Left colon (tissue), 2 donors: ENCODE measurements at regions not wholly inside any gene's neighbourhood (a gene's known extent, or its start where the extent isn't known, plus 50 kb on each side); places are given as distances from the start of the nearest gene placed in this dataset.
"Not testable (repeated sequence)": the region's sequence is repeated elsewhere in the genome, so short reads cannot be mapped to it uniquely, and the experiment has no call there.

Source experiments
- ATAC-seq: fragments of 200-7000 bp; cut with Tn5 transposase; one replicate; pipeline ENCODE4 v1.9.1; 2020; ENCODE audit warnings: mild to moderate bottlenecking, moderate library complexity
- DNase-seq, 2 donors: peaks; one replicate each; pipeline ENCODE4 v3.0.0-alpha.2; 2020
- intact Hi-C, 2 donors: fragments of 100-400 bp; cut with DNase I in 1 of 2; cut with micrococcal nuclease in 1 of 2; formaldehyde crosslinking; loops; one replicate each; pipeline versions ENCODE4 v1.11.2 to v1.14.0; 2022; cut with DNase I, micrococcal nuclease
- donor health status: DM: no; HTN: no; CAD: no.
- donor health status: DM: yes; HTN: yes; CAD: no.

DNA sequence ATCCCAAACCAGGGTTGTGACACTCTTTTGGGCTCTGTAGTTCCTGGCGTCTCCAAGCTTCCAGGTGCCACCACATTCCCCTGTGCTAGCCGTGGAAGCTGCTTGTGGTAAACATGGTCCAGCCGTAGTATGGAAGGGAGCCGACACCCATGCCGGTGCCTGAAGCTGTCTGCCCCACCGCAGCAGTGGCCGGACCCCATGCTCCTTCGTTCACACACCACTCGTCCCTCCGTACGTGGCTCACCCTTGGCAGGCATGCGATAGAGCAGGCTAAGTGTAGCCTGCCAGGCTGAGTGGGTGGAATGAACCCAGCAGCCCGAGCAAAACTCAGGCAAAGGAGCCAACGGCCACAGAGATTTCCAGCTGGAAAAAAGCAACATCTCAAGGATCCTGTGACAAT lies 2030.4 kb downstream of the EFNA5 start:
- intact Hi-C loops, result no loop called here
- no peak for DNase-seq
- ATAC-seq, result no peak

DNA sequence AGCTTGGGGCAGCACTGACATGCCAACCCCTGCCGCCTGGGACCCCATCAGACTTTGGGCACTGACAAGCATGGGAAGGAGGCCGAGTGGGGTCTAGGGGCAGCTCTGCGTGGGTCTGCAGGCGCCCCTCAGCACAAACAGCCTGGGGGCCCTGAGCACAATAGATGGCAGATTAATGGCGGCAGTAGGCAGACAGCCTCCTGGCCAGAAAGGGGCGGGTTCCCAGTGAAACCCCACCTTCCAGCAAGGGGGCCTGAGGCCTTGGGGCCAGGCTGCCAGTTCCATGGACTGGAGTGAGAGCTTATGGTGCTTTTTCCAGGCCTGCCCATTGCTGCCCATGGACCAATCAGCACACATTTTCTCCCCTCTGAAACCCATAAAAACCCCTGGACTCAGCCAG lies 2031.2 kb downstream of the EFNA5 start:
- no peak for ATAC-seq
- intact Hi-C loops, result no loop called here
- no peak for DNase-seq

DNA sequence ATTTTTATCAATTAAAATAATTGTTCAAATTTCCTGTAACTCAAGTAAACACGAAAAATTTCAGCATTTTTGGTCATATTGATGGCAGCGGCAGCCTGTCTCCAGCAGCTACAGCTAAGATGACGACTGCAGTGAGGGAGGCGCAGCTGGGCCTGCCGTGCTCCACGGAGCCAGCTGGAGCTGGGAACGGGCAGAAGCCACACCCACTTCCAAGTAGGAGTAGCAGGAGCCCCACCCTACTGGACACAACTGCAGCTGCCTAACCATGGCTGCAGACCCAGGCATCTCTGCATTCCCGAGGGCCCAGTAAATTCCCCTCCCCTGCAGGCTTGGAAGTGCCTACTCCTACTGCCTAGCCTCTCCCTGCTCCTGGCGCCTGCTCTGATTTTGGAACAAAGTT lies 2031.7 kb downstream of the EFNA5 start:
- DNase-seq, result no peak
- intact Hi-C loops, result no loop called here
- ATAC-seq, result no peak

DNA sequence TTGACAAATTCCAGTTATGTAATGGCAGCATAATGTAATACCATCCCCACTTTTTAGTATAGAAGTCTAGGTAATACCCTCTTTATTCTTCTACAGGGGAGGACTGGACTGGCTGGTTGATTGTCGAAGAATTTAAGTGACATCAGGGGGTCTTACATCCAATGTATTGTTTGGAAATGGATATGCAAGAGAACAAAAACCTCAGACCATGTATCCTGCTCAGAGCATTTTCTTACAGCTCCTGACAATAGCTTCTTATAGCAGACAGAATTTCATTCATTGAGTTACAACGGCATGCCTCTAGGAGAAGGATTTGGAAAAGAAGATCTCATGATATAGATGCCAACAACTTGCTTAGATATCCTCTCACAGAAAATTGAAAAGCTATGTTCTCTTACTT lies 2032.3 kb downstream of the EFNA5 start:
- ATAC-seq (no peak), DNase-seq (no peak)
- intact Hi-C loops, result no loop called here

DNA sequence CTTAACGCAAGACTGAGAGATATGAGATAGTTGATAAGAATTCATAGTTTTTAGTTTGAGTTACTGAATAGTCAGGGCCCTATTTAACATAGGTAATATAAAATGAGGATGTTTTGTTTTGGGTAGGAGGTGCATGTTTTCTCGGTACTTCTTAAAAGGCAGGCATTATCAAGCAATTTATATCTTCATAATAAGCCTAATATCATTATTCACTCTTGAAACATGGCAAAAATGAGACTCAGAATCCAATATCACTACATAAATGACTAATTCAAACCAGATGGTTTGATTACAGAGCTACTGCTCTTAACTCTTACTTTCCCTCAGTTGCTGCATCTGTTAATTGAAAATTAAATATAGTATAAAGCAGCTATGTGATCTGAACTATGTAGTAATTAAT lies 2038.7 kb downstream of the EFNA5 start:
- intact Hi-C loops, result no loop called here
- ATAC-seq, result no peak
- DNase-seq, result no peak

DNA sequence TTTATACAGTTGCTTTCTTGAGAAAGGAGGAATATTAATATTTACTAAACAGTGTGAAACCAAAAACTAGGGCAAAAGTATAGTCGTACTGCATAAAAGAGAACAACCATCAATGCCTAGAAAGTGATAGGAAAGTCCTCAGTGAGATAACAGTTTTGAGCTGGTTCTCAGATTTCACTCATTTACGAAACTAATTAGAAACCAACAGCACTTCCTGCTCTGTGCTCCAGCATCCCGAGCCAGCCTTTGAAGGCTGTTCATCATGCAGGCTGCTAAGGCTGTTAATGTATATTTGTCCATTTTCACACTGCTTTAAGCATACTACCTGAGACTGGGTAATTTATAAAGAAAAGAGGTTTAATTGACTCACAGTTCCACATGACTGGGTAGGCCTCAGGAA lies 2039.9 kb downstream of the EFNA5 start:
- no peak for ATAC-seq

DNA sequence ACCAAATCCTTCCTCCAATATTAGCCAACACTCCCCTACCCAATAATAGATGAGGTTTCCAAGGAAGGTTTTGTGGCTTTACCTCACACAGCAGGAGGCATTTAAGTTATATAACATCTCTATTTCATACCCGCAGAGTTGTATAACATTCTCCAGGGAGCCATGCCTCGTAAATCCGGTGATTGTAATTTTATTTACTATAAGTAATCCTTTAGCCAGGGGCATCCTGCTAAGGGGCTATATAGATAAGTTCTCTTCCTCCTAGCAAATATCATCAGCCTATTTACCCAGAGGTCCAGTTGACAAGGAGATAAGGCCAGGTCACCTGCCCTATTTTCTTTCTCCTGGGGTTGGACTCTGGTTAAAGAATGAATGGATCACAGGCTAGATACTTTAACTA lies 2051.0 kb downstream of the EFNA5 start:
- intact Hi-C loops, result no loop called here
- peak; percentile 66 for ATAC-seq
- DNase-seq, result no peak

More for the DNA sequence above, 2039.9 kb downstream of the EFNA5 start:
- DNase-seq, result no peak
- intact Hi-C loops, result no loop called here

DNA sequence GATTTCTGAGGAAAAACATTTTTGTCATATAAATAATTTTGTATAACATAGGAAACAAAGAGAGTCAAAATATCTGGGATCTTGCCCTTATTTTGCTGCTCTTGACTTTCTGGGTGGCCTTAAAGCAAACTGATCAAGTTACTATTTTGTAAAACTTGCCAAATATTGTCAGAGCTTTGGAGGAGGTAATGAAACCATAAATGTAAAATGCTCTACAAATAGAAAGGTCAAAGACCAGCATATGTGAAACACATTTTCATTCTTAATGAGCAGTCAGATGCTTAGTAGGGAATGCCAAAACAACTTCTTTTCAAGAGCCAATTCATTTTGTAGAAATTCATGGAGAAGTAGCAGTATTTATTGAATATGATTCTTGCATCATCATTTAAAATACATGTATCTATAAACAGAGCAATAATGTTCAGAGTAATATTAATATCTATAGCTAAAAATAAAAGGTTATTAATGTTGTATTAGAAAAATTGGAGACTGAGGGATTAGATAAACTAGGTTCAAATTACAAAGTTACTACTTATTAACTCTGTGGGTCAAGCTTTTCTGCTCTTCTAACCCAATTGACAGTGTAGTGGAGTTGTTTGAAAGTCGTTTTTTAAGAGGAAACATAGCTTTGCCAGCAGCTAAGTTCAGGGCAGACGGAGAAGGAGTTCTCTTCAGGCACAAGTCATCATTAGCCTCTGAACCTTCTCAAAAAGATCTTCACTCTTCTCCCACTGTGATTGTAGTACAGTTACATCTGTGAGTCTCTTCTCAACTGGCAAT lies 2053.1 kb downstream of the EFNA5 start:
- intact Hi-C loops, result no loop called here
- DNase-seq (no peak), ATAC-seq (no peak)

DNA sequence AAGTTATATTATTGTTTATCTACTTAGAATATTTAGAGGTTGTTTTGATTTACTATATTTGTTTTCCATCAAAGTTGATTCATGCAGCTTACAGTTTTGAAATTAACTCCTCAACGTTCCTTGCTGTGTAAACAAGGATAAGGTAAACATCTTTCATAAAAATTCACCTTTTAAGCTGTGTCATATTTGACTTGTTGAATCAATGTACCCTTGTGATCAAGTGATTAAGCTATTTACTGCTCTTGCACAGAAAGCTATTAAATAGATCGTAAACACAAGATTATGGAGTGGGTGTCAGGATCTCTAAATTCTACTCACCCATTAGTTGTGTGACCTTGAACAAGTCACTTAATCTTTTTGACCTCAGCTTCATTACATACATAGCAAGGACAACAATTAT lies 2054.0 kb upstream of the NUDT12 start:
- DNase-seq (no peak), ATAC-seq (no peak)
- intact Hi-C loops, result no loop called here

DNA sequence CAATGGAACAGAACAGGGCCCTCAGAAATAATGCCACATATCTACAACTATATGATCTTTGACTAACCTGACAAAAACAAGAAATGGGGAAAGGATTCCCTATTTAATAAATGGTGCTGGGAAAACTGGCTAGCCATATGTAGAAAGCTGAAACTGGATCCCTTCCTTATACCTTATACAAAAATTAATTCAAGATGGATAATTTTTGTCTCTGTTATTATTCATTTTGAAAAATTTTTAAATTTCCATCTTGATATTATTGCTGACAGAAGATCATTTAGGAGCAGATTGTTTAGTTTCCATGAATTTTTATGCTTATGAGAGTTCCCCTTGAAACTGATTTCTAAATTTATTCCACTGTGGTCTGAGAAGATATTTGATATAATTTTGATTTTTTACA lies 2039.8 kb upstream of the NUDT12 start:
- DNase-seq, ATAC-seq, intact Hi-C loops: not testable (repeated sequence)

DNA sequence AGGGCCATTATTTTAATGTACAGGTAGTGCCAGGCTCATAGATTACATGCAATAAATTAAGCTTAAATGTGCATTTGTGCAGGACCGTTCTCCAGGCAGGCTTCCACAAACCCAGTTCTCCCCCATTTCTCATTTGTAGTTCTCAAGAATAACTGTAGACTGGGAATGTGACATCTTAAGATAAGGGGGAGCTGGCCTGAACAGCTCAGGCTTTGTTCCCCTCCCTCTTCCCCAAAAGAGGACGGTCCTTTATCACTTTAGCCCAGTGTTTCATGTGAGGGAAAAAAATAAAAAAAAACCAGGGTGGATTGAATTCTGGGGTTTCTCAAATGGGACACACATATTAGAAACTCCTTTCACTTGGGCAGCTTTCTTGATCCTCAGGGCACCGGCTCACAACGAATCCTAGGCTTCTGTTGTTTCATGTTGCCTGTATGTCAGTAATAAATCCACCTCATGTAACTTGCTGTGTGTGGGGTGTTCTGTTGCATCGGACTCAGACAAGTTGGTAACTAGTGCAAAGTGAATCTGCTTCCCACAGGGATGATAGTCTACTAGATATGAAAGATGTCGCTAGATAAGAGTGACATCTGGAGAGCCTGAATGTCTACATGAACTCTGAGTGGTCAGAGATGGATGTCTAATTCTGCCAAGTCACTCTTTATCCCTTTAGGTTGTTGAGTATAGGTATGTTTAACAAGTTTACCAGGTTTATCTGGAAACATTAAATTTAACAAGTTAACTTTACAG lies 2030.6 kb upstream of the NUDT12 start:
- intact Hi-C loops, result no loop called here
- DNase-seq, result no peak
- ATAC-seq, result no peak

DNA sequence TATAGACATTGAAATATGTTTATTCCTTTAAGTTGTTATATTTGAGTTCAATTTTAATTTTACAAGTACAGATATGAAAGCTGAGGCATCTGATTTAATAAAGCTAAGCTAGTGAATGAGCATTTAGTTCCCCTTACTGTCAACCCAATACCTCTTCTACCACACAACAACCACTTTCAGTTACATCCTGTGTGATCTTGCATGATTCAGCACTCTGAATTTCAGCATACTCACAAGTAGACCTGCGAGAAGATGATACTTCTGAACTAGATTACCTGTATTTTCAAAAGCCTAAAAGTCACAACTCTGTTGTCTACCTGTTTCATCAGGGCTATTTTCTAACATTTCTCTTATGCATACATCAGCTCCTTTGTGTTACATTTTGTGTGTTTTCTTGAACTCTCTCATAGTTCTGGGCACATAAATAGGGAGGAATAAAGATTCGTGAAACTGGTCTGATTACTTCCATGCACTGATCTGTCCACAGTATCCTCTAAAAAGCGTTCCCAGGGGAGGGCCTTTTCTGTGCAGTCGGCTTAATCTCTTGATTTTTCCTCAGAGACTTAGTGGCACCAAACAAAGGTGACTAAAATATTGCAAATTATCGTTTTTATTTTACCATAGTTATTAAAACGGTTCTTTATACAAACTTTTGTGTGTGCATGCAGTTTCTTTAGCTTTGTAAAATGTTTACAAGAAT lies 2025.5 kb upstream of the NUDT12 start:
- intact Hi-C loops, result no loop called here
- no peak for ATAC-seq
- DNase-seq, result no peak

DNA sequence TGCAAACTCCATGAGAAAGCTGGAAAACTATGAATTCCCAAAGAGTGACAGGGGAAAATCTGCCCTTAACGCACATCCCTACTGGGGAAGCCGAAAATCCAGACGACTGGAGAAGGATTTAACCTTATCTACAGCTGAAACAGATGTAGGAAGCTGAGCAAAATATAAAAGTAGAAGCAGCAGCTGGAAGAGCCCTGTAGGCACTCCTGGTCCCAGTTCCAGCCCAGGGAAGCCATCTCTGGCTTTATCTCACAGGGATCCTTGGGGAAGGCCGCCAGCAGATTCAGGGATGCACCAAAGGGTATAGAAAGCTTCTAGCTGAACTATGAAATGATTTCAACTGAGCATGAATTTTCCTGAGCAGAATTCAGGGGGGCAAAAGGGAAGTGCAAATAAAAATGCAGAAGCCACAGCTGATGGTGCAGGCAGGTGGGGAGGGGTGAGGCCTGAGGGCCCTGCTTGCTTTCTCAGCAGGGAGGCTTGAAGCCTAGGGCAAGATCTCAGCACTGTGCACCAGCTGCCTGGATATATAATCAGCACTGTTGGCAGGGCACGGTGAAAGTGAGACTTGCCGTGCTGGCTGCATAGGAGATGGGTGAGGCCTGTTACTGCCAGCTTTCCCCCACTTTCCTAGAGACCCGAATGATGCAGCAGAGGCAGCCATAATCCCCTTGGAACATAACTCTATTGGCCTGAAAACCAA lies 2019.5 kb upstream of the NUDT12 start:
- intact Hi-C loops, result no loop called here
- no peak for ATAC-seq

DNA sequence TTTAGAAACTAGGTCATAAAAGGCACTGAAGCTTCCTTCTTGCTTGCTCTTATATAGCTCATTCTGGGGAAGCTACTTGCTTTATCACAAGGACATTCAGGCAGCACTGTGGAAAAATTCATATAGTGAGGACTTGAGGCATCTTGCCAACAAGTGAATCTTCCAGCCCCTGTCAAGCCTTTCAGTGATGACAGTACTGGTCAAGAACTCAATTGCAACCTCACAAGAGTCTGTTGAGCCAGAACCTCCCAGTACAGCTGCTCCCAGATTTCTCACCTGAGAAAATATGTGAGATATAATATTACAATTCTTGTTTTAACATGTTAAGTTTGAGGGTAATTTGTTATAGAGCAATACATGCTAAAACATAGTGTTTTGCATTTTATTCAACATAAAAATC lies 2011.0 kb upstream of the NUDT12 start:
- intact Hi-C loops, result no loop called here
- DNase-seq (no peak), ATAC-seq (no peak)

More for the DNA sequence above, 2019.5 kb upstream of the NUDT12 start:
- DNase-seq, result no peak

DNA sequence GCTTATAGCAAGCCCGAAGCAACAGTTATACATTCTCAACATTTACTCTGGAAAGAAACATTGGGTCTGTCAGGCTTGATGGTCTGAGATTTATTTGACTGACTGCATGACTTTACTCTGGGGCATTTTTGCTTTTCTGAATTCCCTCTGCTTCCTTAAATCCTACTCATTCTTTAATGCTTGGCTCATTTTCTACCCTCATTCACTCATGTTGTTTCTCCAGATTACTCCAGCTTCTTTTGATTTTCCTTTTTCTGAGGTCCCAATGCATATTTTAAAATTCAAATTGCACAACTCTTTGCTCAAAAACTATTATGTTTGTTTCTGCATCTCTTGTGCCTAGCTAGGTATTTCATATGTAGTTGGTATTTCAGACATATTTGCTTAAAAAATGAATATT lies 2002.9 kb upstream of the NUDT12 start:
- intact Hi-C loops, result no loop called here
- DNase-seq (no peak), ATAC-seq (no peak)

DNA sequence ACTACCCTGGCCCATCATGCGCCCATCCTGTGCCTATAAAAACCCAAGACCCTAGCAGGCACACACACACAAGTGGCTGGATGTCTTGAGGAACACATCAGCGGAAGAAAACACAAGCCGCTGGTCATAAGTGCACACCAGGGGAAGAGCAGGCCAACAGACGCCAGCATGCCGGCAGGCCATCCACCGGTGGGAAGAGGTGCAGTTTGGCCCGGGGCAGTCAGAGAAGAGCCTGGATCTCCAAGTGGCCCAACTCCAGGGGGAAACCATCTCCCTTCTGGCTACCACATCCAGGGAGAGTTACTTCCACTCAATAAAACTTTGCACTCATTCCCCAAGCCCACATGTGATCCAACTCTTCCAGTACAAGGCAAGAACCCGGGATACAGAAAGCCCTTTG lies 2001.3 kb upstream of the NUDT12 start:
- ATAC-seq (no peak), DNase-seq (no peak)
- intact Hi-C loops, result no loop called here

DNA sequence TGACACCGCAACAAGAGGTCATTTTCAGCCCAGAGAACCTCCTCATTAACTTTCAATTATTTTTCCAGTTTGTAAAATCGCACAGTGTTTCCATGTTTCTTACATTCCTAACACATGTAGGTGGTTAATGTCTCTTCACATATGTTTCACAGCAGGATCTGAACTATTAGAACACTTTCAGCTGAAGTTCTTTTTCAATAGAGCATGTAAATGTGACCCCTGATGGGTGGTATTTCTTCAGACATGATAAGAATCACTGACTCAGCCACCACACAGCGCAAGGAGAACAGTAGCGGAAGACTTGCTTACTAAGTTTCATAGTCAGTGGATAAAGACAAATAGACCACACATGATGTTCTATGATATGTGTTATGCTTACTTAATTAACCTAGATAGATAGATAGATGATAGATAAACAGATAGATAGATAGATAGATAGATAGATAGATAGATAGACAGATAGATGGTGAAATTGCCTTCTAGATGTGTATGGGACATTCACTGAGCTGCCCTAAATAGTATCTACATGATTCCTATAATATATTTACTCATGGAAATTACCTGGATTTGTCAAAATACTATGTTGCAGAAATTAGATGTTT lies 1992.1 kb upstream of the NUDT12 start:
- intact Hi-C loops, result no loop called here
- ATAC-seq (no peak), DNase-seq (no peak)

DNA sequence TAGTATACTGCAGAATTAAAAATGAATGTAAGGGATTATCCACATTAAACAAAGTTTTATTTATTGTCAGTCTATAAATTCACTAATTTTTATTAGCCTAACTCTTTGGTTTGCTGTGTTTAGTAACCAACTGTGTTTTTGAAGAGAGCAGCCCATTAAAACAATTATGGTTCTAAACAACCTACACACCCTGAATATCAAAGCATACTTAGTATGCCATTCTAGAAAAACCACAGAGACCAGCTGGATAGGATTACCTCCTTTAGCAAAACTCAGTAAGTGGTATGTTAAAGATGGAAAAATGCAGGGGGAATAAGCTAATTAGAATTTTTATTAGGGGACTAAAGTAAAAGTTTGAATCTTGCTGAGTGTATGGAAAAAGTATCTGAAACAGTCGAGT lies 1981.7 kb upstream of the NUDT12 start:
- DNase-seq (no peak), ATAC-seq (no peak)
- intact Hi-C loops, result no loop called here

DNA sequence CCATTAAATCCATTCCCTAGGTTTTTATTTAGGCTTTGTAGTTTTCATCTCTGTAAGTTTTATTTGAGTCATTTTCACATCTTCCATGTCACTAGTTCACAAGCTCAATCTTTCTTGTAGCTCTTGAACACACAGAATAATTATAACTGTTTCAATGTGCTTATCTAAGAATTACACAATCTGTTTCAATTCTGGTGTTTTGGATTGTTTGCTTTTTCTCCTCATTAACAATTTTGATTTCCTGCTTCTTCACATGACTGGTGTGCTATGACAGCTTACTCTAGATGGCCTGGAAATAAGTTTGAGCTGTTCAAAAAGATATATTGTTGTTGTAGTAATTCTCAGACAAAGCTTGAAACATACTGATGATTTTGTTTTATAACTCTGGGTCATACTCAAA lies 1974.1 kb upstream of the NUDT12 start:
- DNase-seq (no peak), ATAC-seq (no peak)
- intact Hi-C loops, result no loop called here
